ENCODE measurements at regions not wholly inside any gene's neighbourhood (a gene's known extent, or its start where the extent isn't known, plus 50 kb on each side); places are given as distances from the start of the nearest gene placed in this dataset.

DNA sequence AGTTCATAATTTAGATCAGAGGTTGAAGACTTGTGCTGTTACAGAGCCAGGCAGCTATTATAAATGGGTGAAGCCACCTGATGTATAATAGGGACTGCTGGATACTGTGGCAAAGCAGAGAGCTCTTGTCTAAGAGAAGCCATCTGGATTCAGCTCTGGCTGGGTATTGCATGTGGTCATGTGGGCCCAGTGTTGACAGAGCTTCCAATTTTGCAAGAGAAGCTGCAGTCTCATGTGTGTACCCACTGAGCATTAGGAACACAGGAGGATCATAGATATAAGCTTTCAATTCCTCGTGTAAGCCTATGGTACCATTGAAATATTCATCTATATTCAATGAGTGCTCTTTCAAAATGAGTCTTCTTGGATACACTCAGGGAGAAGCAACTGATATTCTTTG, 303.9 kb upstream of the SLCO3A1 start:
- H3K4me1 ChIP-seq, result peaks cover 0 to 6% (median 0%) of the 10 kb centered on the region in 10 experiments; a peak in 1 of 20 replicates
- H3K4me2 ChIP-seq, result peak overlapping the region in 3 of 11 experiments; percentile 12 to 23 (median 20); a peak in 2 of 22 replicates
- no peak overlapping the region for H3K27ac ChIP-seq
- no peak for TF ChIP-seq Cebpa-rat (IDR thresholded peaks at IDR 0.05)
- H4K20me1 ChIP-seq, result no peaks in the 10 kb centered on the region
- H3K4me3 ChIP-seq, result no peak overlapping the region
- H3K9me3 ChIP-seq (replicated peaks in 1 of 11), result no peaks in the 10 kb centered on the region
- no peak overlapping the region for H3K9ac ChIP-seq
- no peaks in the 10 kb centered on the region for H3K36me3 ChIP-seq
- H3K27me3 ChIP-seq, result no peaks in the 10 kb centered on the region

- Histone ChIP-seq H3K36me3 (no peaks in the 10 kb centered on the region), H3K4me3 (no peak overlapping the region), H3K27ac (no peak overlapping the region), H3K9me3 (replicated peaks in 1 of 11) (no peaks in the 10 kb centered on the region), H3K27me3 (no peaks in the 10 kb centered on the region), H4K20me1 (no peaks in the 10 kb centered on the region), H3K4me1 (peaks cover 0 to 6% (median 0%) of the 10 kb centered on the region in 10 experiments; a peak in 1 of 20 replicates), H3K4me2 (no peak overlapping the region), H3K9ac (no peak overlapping the region)
- TF ChIP-seq Cebpa-rat (IDR thresholded peaks at IDR 0.05), result no peak
Measured at GRCh38 chr15:91552555-91552954, 301.0 kb upstream of the SLCO3A1 start.

DNA sequence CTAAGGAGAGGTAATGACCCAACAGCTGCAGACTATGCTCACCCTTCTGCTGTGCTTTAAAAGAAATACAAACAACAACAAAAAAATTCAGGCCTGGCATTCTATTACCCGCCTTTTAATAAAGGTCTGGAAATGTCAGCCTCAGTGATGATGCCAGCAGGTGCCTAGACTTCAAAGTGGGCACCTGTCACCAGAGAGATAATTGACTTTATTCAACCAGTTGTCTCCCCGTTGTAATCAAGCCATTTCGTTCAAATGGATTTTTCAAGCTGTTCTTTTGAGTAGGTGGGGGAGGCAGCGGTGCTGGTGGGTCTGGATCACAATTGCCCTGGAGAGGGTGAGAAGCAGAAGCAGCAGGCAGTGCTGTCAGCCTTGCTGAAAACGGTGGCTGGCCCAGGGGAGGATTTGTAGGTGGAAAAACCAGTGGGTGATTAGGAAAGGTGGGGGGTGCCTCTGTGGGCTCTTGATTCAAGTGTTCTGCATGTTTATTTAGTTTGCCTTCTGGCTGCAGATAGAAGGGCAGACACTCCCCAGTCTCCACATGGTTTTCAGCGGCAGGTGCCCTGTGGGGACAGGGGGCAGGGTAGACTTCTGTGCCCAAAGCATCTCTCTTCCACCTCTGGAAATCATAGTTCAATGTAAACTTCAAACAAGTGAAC, 300.2 kb upstream of the SLCO3A1 start:
- no peak for TF ChIP-seq Cebpa-rat (IDR thresholded peaks at IDR 0.05)
- H3K9me3 ChIP-seq (replicated peaks in 1 of 11), result no peaks in the 10 kb centered on the region
- no peak overlapping the region for H3K4me3 ChIP-seq
- H3K27ac ChIP-seq, result no peak overlapping the region
- H3K36me3 ChIP-seq, result no peaks in the 10 kb centered on the region
- no peak overlapping the region for H3K9ac ChIP-seq
- H3K4me2 ChIP-seq, result no peak overlapping the region
- H3K4me1 ChIP-seq, result peaks cover 0 to 6% (median 0%) of the 10 kb centered on the region in 10 experiments; a peak in 1 of 20 replicates
- no peaks in the 10 kb centered on the region for H3K27me3 ChIP-seq
- no peaks in the 10 kb centered on the region for H4K20me1 ChIP-seq

GRCh38 chr15:91555312-91555711, 298.2 kb upstream of the SLCO3A1 start:
- Histone ChIP-seq H3K9me3 (replicated peaks in 1 of 11) (no peaks in the 10 kb centered on the region), H3K27ac (no peak overlapping the region), H3K27me3 (no peaks in the 10 kb centered on the region), H4K20me1 (no peaks in the 10 kb centered on the region), H3K4me1 (no peaks in the 10 kb centered on the region), H3K4me2 (no peak overlapping the region), H3K36me3 (no peaks in the 10 kb centered on the region), H3K4me3 (no peak overlapping the region), H3K9ac (no peak overlapping the region)
- TF ChIP-seq Cebpa-rat (IDR thresholded peaks at IDR 0.05), result no peak

- Histone ChIP-seq H3K9me3 (replicated peaks in 1 of 11) (no peaks in the 10 kb centered on the region), H3K27ac (no peak overlapping the region), H3K4me1 (no peaks in the 10 kb centered on the region), H3K9ac (no peak overlapping the region), H3K4me3 (no peak overlapping the region), H3K4me2 (no peak overlapping the region), H3K27me3 (no peaks in the 10 kb centered on the region), H3K36me3 (no peaks in the 10 kb centered on the region), H4K20me1 (no peaks in the 10 kb centered on the region)
- no peak for TF ChIP-seq Cebpa-rat (IDR thresholded peaks at IDR 0.05)
Measured at GRCh38 chr15:91556926-91557325, 296.6 kb upstream of the SLCO3A1 start.

- no peak overlapping the region for H3K4me3 ChIP-seq
- H4K20me1 ChIP-seq, result no peaks in the 10 kb centered on the region
- no peaks in the 10 kb centered on the region for H3K36me3 ChIP-seq
- no peak for TF ChIP-seq Cebpa-rat (IDR thresholded peaks at IDR 0.05)
- no peak overlapping the region for H3K9ac ChIP-seq
- no peaks in the 10 kb centered on the region for H3K27me3 ChIP-seq
- no peaks in the 10 kb centered on the region for H3K4me1 ChIP-seq
- no peak overlapping the region for H3K27ac ChIP-seq
- H3K4me2 ChIP-seq, result no peak overlapping the region
- H3K9me3 ChIP-seq (replicated peaks in 1 of 11), result no peaks in the 10 kb centered on the region
Measured at GRCh38 chr15:91559066-91559465, 294.4 kb upstream of the SLCO3A1 start.

GRCh38 chr15:91561371-91562100, 292.0 kb upstream of the SLCO3A1 start:
- Histone ChIP-seq H3K4me3 (no peak overlapping the region), H4K20me1 (no peaks in the 10 kb centered on the region), H3K4me2 (no peak overlapping the region), H3K4me1 (no peaks in the 10 kb centered on the region), H3K9me3 (replicated peaks in 1 of 11) (no peaks in the 10 kb centered on the region), H3K27me3 (no peaks in the 10 kb centered on the region), H3K9ac (no peak overlapping the region), H3K27ac (no peak overlapping the region), H3K36me3 (no peaks in the 10 kb centered on the region)
- no peak for TF ChIP-seq Cebpa-rat (IDR thresholded peaks at IDR 0.05)

- no peak for TF ChIP-seq Cebpa-rat (IDR thresholded peaks at IDR 0.05)
- H3K4me1 ChIP-seq, result no peaks in the 10 kb centered on the region
- H4K20me1 ChIP-seq, result no peaks in the 10 kb centered on the region
- H3K27me3 ChIP-seq, result no peaks in the 10 kb centered on the region
- H3K27ac ChIP-seq, result no peak overlapping the region
- H3K4me3 ChIP-seq, result no peak overlapping the region
- no peaks in the 10 kb centered on the region for H3K9me3 ChIP-seq (replicated peaks in 1 of 11)
- no peak overlapping the region for H3K4me2 ChIP-seq
- H3K36me3 ChIP-seq, result no peaks in the 10 kb centered on the region
- H3K9ac ChIP-seq, result no peak overlapping the region
Measured at GRCh38 chr15:91562698-91563097, 290.8 kb upstream of the SLCO3A1 start.

- TF ChIP-seq Cebpa-rat (IDR thresholded peaks at IDR 0.05), result no peak
- Histone ChIP-seq H3K9ac (no peak overlapping the region), H4K20me1 (no peaks in the 10 kb centered on the region), H3K27ac (no peak overlapping the region), H3K9me3 (replicated peaks in 1 of 11) (no peaks in the 10 kb centered on the region), H3K4me3 (no peak overlapping the region), H3K36me3 (no peaks in the 10 kb centered on the region), H3K27me3 (no peaks in the 10 kb centered on the region), H3K4me2 (no peak overlapping the region), H3K4me1 (no peaks in the 10 kb centered on the region)
Measured at GRCh38 chr15:91564631-91565030, 288.9 kb upstream of the SLCO3A1 start.

- no peak overlapping the region for H3K4me3 ChIP-seq
- TF ChIP-seq Cebpa-rat (IDR thresholded peaks at IDR 0.05), result no peak
- no peaks in the 10 kb centered on the region for H4K20me1 ChIP-seq
- no peak overlapping the region for H3K27ac ChIP-seq
- no peaks in the 10 kb centered on the region for H3K4me1 ChIP-seq
- 0 out of 22 replicates have a peak, but pooled peaks cover 0 to 6% (median 0%) of the 10 kb centered on the region in 11 experiments for H3K9me3 ChIP-seq (replicated peaks in 1 of 11)
- no peaks in the 10 kb centered on the region for H3K36me3 ChIP-seq
- no peaks in the 10 kb centered on the region for H3K27me3 ChIP-seq
- H3K4me2 ChIP-seq, result no peak overlapping the region
- no peak overlapping the region for H3K9ac ChIP-seq
Measured at GRCh38 chr15:91566141-91566540, 287.4 kb upstream of the SLCO3A1 start.
